Fibroblast of villous mesenchyme (primary cell): ENCODE measurements at regions not wholly inside any gene's neighbourhood (a gene's known extent, or its start where the extent isn't known, plus 50 kb on each side); places are given as distances from the start of the nearest gene placed in this dataset.

Experiments
- DNase-seq: peaks from one replicate; pipeline ENCODE4 v3.0.0-alpha.2; 2010; ENCODE audit warnings: low read depth
- H3K4me3 ChIP-seq: 2 replicates; pipeline ENCODE4 v1.5.1; 2011; ENCODE audit warnings: low read depth, mild to moderate bottlenecking, low read length
- CTCF ChIP-seq: IDR thresholded peaks from 2 replicates; pipeline ENCODE4 v1.5.1; 2012; ENCODE audit warnings: low read depth, mild to moderate bottlenecking, low read length; ENCODE audit not compliant: insufficient read depth

GRCh38 chr13:85212692-85213091, 586.5 kb downstream of the SLITRK6 start:
- no peak for DNase-seq

GRCh38 chr13:85204668-85205344, 594.4 kb downstream of the SLITRK6 start:
- no peak overlapping the region for H3K4me3 ChIP-seq
- TF ChIP-seq CTCF, result no peak
- no peak for DNase-seq

More at GRCh38 chr13:85212692-85213091, 586.5 kb downstream of the SLITRK6 start:
- no peak overlapping the region for H3K4me3 ChIP-seq
- TF ChIP-seq CTCF, result no peak

GRCh38 chr13:85197431-85197830, 601.8 kb downstream of the SLITRK6 start:
- no peak for DNase-seq
- TF ChIP-seq CTCF, result no peak

GRCh38 chr13:85194482-85194881, 604.7 kb downstream of the SLITRK6 start:
- TF ChIP-seq CTCF, result no peak
- no peak for DNase-seq
- no peak overlapping the region for H3K4me3 ChIP-seq

More at GRCh38 chr13:85197431-85197830, 601.8 kb downstream of the SLITRK6 start:
- H3K4me3 ChIP-seq, result no peak overlapping the region

GRCh38 chr13:85191996-85192718, 607.1 kb downstream of the SLITRK6 start:
- no peak overlapping the region for H3K4me3 ChIP-seq
- DNase-seq, result no peak
- TF ChIP-seq CTCF, result no peak

GRCh38 chr13:85186356-85187045, 612.7 kb downstream of the SLITRK6 start:
- no peak for DNase-seq
- no peak overlapping the region for H3K4me3 ChIP-seq
- TF ChIP-seq CTCF, result no peak
